ENCODE measurements at regions not wholly inside any gene's neighbourhood (a gene's known extent, or its start where the extent isn't known, plus 50 kb on each side); places are given as distances from the start of the nearest gene placed in this dataset.

DNA sequence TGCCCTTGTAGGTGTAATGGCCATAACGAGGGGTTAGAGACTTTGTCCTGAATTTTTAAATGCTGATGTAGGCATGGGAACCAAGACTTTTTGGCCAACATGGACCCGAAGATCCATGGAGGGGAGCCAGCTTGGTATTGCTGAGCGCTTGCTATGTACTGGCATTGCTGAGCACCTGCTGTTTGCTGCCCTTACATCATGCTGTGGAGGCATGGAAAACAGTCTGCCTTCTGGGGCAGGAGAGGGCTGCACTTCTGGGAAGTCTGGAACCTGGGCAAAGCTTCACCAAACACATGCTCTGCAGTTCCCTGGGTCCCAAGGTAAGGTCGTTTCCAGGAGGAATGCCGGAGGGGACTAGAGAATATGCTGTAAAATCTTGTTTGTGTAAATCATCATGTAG is 86.3 kb upstream of the CNIH3 start:
- CTCF ChIA-PET: interaction anchor here (0.6 to 3.7 kb wide), 8 partner anchors 10 to 394 kb away, joined by 3 to 29 read pairs (median 6); no protein-coding TSS in a partner anchor
- POLR2A ChIA-PET: interaction anchor here (1.2 to 3.1 kb wide), 2 partner anchors 12 to 26 kb away, joined by 3 to 10 read pairs; no protein-coding TSS in a partner anchor
- Mint-ChIP-seq H3K27me3 (ENCODE audit: insufficient read depth, unreplicated experiment) (no peaks in the 10 kb centered on the region), H3K36me3 (ENCODE audit: insufficient read depth, unreplicated experiment) (no peaks in the 10 kb centered on the region), H3K4me1 (ENCODE audit: insufficient read depth, unreplicated experiment) (peaks cover 16% of the 10 kb centered on the region), H3K9me3 (ENCODE audit: unreplicated experiment) (no peaks in the 10 kb centered on the region), H3K27ac (ENCODE audit: low read depth, unreplicated experiment) (no peak overlapping the region), H3K4me3 (ENCODE audit: unreplicated experiment) (no peak overlapping the region)
- no TSS peak for BruUV-seq (replicated peaks)
- TF ChIP-seq CTCF (IDR thresholded peaks at IDR 0.05; ENCODE audit: unreplicated experiment): no peak
- no peak for DNase-seq (ENCODE audit: unreplicated experiment)
- intact Hi-C loops (cut with micrococcal nuclease): no loop called here

DNA sequence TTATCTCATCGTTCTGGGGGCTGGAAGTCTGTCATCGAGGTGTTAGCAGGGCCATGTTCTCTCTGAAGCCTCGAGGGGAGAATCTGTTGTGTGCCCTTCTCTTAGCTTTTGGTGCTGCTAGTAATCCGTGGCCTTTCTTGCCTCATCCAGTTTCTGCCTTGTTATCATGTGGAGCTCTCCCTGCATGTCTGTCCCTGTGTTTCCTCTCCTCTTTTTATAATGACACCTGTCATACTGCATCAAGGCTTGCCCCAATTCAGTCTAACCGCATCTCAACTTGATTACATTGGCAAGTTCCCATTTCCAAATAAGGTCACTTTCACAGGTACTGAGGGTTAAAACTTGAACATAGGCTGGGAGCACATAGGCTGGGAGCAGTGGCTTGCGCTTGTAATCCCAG is 82.6 kb upstream of the CNIH3 start:
- H3K36me3 Mint-ChIP-seq (ENCODE audit: insufficient read depth, unreplicated experiment): no peaks in the 10 kb centered on the region
- CTCF ChIA-PET: interaction anchor here (0.8 to 3.7 kb wide), 5 partner anchors 9 to 786 kb away, joined by 3 to 23 read pairs (median 3); no protein-coding TSS in a partner anchor
- intact Hi-C loops (cut with micrococcal nuclease): no loop called here
- POLR2A ChIA-PET: no interaction called here
- no peaks in the 10 kb centered on the region for H3K27me3 Mint-ChIP-seq (ENCODE audit: insufficient read depth, unreplicated experiment)
- H3K4me3 Mint-ChIP-seq (ENCODE audit: unreplicated experiment): no peak overlapping the region
- BruUV-seq (replicated peaks): no TSS peak
- DNase-seq (ENCODE audit: unreplicated experiment): no peak
- no peak overlapping the region for H3K27ac Mint-ChIP-seq (ENCODE audit: low read depth, unreplicated experiment)
- H3K9me3 Mint-ChIP-seq (ENCODE audit: unreplicated experiment): no peaks in the 10 kb centered on the region
- no peak for TF ChIP-seq CTCF (IDR thresholded peaks at IDR 0.05; ENCODE audit: unreplicated experiment)
- H3K4me1 Mint-ChIP-seq (ENCODE audit: insufficient read depth, unreplicated experiment): peaks cover 16% of the 10 kb centered on the region

DNA sequence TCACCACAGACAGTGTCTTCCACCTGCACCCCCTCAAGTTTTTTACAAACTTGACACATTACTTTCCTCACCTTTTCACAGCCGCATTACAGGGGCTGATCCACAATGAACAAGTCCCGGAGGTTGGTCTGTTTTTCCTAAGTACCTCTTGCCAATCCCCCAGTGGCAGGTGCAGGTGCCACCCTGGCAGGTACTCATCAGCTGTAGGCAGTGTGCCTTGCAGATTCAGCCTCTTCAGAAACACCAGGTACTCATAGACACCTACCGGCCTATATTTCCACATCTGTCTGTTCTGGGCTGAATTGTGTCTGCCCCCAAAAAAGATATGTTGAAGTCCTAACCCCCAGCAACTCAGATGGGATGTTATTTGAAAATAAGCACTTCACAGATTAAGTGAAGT is 81.4 kb upstream of the CNIH3 start:
- intact Hi-C loops (cut with micrococcal nuclease): no loop called here
- Mint-ChIP-seq H3K4me1 (ENCODE audit: insufficient read depth, unreplicated experiment) (peaks cover 4% of the 10 kb centered on the region), H3K36me3 (ENCODE audit: insufficient read depth, unreplicated experiment) (no peaks in the 10 kb centered on the region), H3K9me3 (ENCODE audit: unreplicated experiment) (peaks cover 8% of the 10 kb centered on the region), H3K4me3 (ENCODE audit: unreplicated experiment) (no peak overlapping the region), H3K27ac (ENCODE audit: low read depth, unreplicated experiment) (no peak overlapping the region), H3K27me3 (ENCODE audit: insufficient read depth, unreplicated experiment) (no peaks in the 10 kb centered on the region)
- TF ChIP-seq CTCF (IDR thresholded peaks at IDR 0.05; ENCODE audit: unreplicated experiment): no peak
- DNase-seq (ENCODE audit: unreplicated experiment): no peak
- ChIA-PET POLR2A (interaction anchor here (0.9 kb wide), 2 partner anchors 9 to 10 kb away, joined by 3 read pairs; no protein-coding TSS in a partner anchor), CTCF (interaction anchor here (1.0 to 3.7 kb wide), 2 partner anchors 22 to 388 kb away, joined by 3 to 23 read pairs; no protein-coding TSS in a partner anchor)
- BruUV-seq (replicated peaks): no TSS peak

GRCh38 chr1:224535641-224536040 is 80.5 kb upstream of the CNIH3 start:
- intact Hi-C loops (cut with micrococcal nuclease): no loop called here
- Mint-ChIP-seq H3K27me3 (ENCODE audit: insufficient read depth, unreplicated experiment) (no peaks in the 10 kb centered on the region), H3K4me3 (ENCODE audit: unreplicated experiment) (no peak overlapping the region), H3K4me1 (ENCODE audit: insufficient read depth, unreplicated experiment) (peaks cover 4% of the 10 kb centered on the region), H3K9me3 (ENCODE audit: unreplicated experiment) (peaks cover 9% of the 10 kb centered on the region), H3K27ac (ENCODE audit: low read depth, unreplicated experiment) (no peak overlapping the region), H3K36me3 (ENCODE audit: insufficient read depth, unreplicated experiment) (no peaks in the 10 kb centered on the region)
- CTCF ChIA-PET: interaction anchor here (1.0 to 3.7 kb wide), 4 partner anchors 9 to 387 kb away, joined by 3 to 23 read pairs (median 3); no protein-coding TSS in a partner anchor
- no peak for DNase-seq (ENCODE audit: unreplicated experiment)
- TF ChIP-seq CTCF (IDR thresholded peaks at IDR 0.05; ENCODE audit: unreplicated experiment): no peak
- BruUV-seq (replicated peaks): no TSS peak
- POLR2A ChIA-PET: no interaction called here

All from MCF 10A (cell line).